GM11168 (cell line): ENCODE measurements at regions not wholly inside any gene's neighbourhood (a gene's known extent, or its start where the extent isn't known, plus 50 kb on each side); places are given as distances from the start of the nearest gene placed in this dataset.

Experiments
- in situ Hi-C: fragments of 300-500 bp; cut with MboI; formaldehyde crosslinking; loops from one replicate; pipeline ENCODE4 v1.12.0; 2022; ENCODE audit warnings: low sequenced_read_pairs; ENCODE audit not compliant: unreplicated experiment

DNA sequence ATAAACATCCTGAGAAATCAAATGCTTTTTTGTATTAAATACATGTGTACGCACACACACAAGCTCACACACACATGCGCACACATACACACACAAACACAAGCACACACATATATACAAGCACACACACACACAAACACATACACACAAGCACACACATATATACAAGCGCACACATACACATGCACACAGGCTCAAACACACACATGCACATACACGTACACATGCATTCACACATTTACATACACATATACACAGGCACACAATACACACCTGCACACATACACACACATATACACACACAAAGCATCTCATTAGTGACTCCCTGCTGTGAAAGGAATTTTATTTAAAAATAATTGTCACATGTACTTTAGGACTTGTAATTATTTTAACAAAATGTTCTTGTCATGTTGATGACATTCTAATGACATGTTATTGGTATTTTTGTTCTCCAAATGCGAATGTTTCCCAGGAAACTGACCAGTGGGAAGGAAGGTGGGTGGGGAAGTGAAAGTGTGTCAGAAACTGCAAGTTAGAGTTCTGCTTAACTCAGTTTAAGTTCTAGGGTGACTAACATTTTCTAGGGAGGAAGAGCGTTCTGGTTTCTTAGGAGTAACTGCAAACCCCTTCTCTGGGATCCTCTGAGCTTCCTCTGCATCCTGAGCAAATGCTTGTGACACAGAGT lies 113.9 kb upstream of the ZNF217 start:
- in situ Hi-C loops: no loop called here

- in situ Hi-C loops: no loop called here
Measured at GRCh38 chr20:53706466-53707370, 113.1 kb upstream of the ZNF217 start.

DNA sequence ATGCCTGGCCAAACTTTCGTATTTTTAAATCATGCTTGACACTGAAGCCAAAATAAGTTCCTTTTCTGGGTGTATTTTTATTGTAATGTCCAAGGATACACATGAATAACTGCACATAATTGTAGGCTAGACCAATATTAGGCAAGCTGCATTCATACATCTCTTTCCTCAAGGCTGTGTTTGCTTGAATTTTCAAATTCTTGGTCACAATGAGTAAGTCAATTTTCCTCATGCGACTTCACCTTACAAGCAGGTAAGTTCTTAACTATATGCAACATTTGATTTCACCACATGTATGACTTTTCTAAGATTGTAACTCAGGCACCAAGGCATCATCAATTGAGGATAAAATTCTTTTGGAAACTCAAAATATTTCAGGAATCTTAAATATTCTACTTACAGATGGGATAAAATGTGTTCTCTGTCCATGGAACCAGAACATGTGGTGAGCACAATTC lies 112.4 kb upstream of the ZNF217 start:
- in situ Hi-C loops: no loop called here

DNA sequence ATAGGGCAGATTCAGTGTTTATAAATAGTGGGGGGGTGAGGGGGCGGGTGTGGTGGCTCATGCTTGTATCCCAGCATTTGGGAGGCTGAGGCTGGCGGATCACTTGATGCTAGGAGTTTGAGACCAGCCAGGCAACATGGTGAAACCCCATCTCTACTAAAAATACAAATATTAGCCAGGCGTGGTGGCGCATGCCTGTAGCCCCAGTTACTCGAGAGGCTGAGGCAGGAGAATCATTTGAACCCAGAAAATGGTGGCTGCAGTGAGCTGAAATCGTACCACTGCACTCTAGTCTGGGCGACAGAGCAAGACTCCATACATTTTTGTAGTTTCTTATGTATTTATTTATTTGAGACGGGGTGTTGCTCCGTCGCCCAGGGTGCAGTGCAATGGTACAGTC lies 109.0 kb upstream of the ZNF217 start:
- in situ Hi-C loops: no loop called here

GRCh38 chr20:53699906-53700305 lies 106.3 kb upstream of the ZNF217 start:
- in situ Hi-C loops: no loop called here

GRCh38 chr20:53699085-53699674 lies 105.5 kb upstream of the ZNF217 start:
- in situ Hi-C loops: no loop called here

- in situ Hi-C loops: no loop called here
Measured at GRCh38 chr20:53698371-53698978, 104.8 kb upstream of the ZNF217 start.

DNA sequence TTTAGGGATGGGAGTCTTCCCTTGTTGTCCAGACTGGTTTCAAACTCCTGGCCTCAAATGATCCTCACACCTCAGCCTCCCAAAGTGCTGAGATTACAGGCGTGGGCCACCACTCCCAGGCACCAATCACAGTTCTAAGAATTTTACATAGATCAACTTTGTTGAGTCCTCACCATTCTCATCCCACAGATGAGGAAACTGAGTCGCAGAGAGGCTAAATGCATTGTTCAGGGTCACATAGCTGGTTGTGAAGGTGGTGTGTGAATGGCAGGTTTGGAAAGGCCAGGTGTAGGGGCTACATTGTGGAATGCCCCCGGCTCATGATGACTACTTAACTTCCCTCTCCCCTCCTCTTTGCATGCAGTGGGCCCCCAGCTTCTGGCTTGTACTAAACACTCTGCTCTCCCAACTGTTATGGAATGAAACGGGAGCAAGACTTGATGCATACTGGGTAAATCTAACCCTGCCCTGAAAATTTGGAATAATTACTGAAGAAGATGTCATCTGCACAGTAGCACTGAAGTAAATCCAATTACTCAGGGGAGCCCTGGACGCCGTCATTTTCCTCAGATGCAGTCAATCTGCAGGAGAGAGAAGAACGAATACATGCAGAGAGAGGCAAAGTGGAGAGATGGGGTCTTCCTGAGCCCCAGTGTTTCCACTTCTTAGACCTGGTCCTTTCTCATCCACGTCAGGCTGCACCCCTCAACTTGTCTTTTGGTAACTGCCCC lies 102.3 kb upstream of the ZNF217 start:
- in situ Hi-C loops: no loop called here

DNA sequence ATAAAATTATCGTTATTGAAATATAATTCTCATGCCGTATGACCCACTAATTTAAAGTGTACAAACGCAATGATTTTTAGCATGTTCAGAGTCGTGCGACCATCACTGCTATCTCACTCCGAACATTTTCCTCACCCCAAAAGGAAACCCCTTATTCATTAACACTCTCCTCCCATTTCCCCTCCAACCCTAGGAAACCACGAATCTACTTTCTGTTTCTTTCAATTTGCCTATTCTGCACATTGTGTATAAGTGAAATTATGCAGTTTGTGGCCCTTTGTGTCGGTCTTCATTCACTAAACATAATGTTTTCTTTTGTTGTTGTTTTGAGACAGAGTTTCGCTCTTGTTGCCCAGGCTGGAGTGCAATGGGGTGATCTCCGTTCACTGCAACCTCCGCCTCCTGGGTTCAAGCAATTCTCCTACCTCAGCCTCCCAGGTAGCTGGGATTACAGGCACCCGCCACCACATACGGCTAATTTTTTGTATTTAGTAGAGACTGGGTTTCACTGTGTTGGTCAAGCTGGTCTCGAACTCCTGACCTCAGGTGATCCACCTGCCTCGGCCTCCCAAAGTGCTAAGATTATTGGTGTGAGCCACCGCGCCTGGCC lies 99.7 kb upstream of the ZNF217 start:
- in situ Hi-C loops: no loop called here

GRCh38 chr20:53692465-53693067 lies 98.9 kb upstream of the ZNF217 start:
- in situ Hi-C loops: no loop called here

GRCh38 chr20:53691811-53692192 lies 98.2 kb upstream of the ZNF217 start:
- in situ Hi-C loops: no loop called here

DNA sequence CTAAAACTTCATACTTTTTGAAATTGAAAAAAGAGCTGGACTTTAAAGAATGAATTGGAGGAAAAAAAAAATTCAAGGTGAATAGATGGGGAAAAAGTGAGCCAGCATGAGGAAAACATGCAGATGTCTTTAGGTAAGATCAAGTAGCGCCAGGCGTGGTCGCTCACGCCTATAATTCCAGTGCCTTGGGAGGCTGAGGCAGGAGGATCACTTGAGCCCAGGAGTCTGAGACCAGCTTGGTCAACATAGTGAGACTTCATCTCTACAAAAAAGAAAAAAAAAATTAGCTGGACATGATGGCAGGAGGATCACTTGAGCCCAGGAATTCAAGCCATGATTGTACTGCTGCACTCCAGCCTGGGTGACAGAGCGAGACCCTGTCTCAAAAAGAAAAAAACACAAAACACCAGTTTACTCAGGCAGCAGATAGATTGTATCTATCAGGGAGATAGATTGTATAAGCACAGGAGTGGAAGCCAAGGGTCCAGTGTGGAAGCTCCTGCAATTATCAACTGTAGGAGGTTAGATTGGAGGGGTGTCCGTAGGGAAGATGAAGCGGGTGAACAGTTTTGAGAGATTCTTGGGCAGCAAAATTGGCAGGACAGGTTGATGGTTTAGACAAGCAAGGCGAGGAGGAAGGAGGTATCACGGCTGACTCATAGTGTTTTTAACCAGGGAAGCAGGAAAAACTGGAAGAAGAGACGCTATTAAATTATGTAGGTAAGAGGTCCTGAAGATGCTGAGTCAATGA lies 97.6 kb upstream of the ZNF217 start:
- in situ Hi-C loops: no loop called here

GRCh38 chr20:53688085-53688484 lies 94.4 kb upstream of the ZNF217 start:
- in situ Hi-C loops: no loop called here

DNA sequence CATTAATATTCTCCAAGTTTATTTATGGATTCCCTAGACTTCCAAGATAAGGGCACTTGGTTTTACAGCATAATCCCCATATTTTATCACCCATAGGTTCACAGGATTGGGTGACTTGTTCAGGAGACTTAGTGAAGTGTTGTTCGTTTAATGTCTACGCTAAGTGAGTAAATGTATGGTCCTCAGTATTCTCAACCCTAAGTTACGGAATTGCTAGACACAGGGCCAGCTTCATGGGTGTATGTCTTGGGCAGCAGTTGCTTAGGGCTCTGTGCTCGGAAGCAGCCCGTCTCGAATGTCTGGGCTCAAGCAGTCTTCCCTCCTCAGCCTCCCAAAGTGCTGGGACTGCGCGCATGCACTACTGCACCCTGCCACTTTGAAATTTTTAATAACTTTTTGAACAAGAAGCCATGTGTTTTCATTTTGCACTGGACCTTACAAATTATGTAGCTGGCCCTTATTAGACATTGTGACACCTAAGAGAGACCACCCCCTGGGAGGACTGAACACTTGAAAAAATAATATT lies 91.5 kb upstream of the ZNF217 start:
- in situ Hi-C loops: no loop called here

DNA sequence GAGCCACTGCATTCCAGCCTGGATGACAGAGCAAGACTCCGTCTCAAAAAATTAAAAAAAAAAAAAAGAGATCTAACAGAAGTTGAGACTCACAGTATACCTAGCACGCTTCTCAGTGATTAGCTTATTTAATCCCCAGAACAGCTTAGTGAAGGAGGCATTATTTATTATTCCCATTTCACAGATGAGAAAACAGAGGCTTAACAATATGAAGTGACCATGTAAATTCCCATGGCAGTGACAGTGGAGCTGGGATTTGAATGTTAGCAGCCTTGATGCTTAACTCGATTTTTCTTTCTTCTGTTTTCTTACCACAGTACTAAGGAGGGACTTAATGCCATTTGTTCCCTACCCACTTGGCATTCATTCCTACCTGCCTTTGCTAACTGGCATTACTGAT lies 89.9 kb upstream of the ZNF217 start:
- in situ Hi-C loops: no loop called here

GRCh38 chr20:53681352-53682212 lies 87.9 kb upstream of the ZNF217 start:
- in situ Hi-C loops: no loop called here

- in situ Hi-C loops: no loop called here
Measured at GRCh38 chr20:53679597-53680309, 86.1 kb upstream of the ZNF217 start.
